ENCODE measurements at regions not wholly inside any gene's neighbourhood (a gene's known extent, or its start where the extent isn't known, plus 50 kb on each side); places are given as distances from the start of the nearest gene placed in this dataset.
"Not testable (repeated sequence)": the region's sequence is repeated elsewhere in the genome, so short reads cannot be mapped to it uniquely, and the experiment has no call there.

DNA sequence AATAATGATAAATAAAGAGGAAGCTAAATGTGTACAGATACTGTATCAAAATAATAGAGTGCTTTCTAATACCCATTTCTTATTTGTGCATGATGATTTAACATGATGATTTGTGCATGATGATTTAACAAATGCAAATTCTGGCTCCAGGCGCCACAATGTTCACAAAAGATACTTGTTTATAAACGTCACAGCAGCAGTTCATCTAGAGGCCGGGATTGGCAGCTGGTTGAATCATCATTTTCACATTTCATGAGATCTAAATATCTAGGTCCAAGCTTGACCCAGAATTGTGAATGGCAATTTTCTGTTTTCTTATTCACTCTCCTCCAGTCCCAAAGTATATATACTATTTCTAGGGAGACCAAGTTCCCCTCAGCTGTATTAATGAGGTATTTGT lies 322.0 kb downstream of the SUCLG1 start:
- no peak for DNase-seq (ENCODE audit: low read depth)

DNA sequence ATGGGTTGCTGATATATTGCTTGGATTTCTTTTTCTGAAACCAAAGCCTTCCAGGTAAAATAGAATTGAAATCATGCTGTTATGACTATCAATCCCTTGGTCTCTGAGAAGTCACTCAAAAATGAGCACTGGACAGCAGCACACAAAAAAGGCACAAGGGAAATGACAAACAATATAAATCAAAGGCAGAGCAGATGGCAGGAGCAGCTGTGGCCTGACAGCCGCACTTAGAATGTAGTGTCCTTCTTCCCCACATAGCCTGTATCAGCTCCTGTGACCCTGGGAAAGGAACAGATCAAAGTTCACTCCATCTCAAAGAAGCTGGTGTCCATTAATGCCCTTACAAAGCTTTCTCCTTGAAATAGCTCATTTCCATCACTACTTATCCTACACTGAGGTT lies 326.7 kb downstream of the SUCLG1 start:
- no peak for DNase-seq (ENCODE audit: low read depth)

DNA sequence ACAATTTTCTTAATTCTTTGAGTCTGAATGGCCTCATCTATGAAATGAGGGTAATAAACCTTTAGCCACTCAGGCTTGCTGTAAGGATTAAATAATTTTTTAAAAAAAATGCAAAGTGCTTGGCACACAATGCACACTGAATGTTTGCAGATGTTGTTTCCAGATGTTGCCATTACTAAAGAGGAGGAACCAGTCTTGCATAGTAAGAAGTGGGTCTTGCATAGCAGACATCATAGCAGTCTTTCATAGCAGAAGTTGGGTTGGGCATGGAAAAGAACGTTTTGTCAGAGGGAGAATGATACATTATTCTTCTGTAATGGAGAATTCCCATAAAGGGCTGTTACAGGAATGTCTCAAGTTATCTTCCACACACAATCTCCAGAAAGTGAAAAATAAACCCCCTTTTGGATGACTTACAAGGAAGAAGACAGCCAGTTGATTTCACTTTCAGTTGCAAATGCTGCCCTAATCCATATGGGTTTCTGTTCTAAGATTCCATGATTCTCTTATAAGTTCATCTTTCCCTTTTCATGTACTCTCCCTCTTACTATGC lies 327.7 kb downstream of the SUCLG1 start:
- DNase-seq (ENCODE audit: low read depth): no peak

DNA sequence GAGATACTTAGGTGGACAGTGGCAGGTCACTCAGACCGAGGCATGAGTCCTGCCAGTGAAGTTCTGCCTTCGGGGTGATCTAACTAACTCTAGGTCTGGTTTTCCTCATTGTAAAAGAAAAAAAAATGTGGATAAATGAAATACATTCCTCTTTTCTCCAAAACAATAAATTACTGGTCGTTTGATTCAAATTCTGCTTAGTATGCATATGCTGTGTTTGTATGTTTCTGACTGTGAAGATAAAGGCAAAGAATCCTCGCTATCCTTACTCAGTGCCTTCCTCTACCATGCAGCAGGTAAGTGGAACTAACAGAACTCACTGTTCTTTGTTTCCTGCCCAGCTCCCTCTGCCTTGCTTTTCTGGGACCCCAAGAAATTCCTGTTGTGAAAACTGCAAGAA lies 330.1 kb downstream of the SUCLG1 start:
- DNase-seq (ENCODE audit: low read depth): no peak

DNA sequence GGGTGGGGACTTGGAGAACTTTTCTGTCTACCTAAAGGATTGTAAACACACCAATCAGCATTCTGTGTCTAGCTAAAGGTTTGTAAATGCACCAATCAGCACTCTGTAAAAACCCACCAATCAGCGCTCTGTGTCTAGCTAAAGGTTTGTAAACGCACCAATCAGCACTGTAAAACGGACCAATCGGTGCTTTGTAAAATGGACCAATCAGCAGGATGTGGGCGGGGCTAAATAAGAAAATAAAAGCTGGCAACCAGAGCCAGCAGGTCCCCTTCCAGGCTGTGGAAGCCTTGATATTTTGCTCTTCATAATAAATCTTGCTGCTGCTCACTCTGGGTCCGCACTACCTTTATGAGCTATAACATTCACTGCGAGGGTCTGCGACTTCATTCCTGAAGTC lies 331.3 kb downstream of the SUCLG1 start:
- DNase-seq (ENCODE audit: low read depth): not testable (repeated sequence)

DNA sequence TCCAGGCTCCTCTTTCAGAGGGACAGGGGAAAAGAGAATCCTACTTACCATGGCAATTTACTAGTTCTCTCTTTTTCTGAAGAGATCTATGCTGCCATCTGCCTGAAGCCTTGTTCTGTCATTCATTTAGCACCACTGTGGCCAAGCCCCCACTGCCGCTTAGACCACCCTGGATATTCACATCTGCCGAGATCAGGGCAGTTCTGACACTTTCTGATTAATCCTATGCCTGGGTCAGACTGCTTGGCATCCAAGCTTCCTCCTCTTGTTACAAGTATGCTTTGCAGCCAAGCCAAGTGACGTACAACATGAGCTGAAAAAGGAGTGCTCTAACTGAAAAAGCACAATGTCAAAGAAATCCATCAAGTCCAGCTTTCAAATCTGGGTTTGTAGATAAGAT lies 332.6 kb downstream of the SUCLG1 start:
- no peak for DNase-seq (ENCODE audit: low read depth)

DNA sequence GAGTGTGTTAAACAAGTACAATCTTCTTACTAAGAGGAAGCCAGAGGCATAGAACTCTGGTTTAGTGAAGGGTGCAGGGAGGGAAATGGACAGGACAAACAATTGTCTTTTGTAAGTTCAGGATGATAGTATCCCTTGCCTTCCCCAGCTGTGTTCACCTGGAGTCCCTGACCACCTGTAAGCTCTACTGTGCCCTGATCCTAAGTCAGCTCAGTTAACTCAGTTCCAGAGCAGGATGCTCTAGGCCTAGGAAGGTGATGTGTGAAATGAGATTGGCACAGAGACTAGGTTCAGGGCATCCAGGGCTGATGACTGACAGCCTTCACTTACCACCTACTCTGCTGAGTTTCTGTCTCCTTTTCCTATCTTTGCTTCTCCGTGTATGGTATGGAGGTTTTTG lies 333.0 kb downstream of the SUCLG1 start:
- DNase-seq (ENCODE audit: low read depth): no peak

DNA sequence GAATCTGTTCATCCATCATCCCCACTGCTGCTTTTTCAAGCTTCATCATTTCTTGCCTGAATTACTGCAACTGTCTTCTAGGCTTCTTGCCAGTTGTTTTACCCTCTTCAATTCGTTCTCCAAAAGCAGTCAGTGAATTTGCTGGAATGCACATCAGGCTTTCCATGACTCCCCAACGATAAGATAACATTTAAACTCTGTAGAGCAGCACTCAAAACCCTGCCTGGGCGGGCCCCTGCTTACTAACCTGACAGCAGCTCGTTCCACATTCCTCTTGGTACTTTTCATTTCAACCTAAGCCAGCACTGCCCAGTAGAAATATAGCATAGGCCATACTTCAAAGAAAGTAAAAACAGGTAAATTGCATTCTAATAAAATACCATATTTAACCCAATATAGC lies 342.9 kb downstream of the SUCLG1 start:
- no peak for DNase-seq (ENCODE audit: low read depth)

DNA sequence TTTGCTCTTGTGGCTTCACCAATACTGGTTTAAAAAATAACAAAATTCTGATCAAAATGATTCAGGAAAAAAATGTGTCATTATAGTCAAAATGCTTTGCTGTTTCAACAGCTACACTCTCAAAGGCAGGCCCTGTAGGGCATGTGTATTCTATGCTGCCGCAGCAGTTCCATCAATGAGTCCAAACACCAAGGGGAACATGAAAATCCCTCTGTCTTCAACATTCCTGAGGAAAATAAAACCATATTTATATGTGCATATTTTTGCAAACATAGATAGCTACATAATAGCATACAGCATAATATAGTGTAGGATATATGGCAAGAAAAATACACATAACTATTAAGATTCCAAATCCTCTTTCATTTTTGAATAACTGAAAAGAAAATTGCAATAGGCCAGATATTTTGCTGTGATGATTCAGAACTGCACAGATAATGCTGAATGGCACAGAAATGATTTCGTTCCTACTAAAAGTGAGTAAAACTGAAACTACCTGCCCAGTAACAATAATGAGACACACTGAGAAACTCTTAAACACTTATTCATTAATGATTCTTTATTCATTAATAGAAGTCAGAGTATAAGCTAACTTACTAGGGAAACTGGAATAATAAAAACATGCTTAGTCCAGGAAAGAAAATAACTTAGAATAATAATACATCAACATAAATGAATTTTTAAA lies 343.8 kb downstream of the SUCLG1 start:
- no peak for DNase-seq (ENCODE audit: low read depth)

DNA sequence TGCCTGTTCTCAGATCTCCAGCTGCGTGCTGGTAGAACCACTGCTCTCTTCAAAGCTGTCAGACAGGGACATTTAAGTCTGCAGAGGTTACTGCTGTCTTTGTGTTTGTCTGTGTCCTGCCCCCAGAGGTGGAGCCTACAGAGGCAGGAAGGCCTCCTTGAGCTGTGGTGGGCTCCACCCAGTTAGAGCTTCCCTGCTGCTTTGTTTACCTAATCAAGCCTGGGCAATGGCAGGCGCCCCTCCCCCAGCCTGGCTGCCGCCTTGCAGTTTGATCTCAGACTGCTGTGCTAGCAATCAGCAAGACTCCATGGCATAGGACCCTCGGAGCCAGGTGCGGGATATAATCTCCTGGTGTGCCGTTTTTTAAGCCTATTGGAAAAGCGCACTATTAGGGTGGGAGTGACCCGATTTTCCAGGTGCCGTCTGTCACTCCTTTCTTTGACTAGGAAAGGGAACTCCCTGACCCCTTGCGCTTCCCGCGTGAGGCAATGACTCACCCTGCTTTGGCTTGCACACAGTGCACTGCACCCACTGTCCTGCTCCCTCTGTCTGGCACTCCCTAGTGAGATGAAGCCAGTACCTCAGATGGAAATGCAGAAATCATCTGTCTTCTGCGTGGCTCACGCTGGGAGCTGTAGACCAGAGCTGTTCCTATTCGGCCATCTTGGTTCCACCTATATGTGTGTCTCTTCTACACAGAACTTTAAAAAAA lies 355.1 kb downstream of the SUCLG1 start:
- DNase-seq (ENCODE audit: low read depth): not testable (repeated sequence)

DNA sequence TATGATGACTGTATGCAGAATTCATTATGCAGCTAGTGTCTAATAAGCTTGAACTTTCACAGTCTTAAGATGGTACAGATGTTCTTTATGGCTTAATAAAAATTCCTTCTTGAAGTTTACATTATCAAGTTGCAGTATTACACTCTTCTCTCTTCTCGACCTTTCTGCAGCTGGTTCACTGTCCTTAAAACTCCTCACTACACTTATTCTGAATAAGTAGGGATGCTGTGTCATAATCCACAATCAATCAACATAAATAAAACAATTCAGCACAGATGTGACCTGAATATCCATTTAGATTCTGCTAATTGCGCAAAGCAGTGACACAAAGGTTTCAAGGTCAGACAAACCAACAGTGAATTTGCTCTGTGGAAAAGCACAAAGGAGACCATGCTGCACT lies 356.8 kb downstream of the SUCLG1 start:
- no peak for DNase-seq (ENCODE audit: low read depth)

DNA sequence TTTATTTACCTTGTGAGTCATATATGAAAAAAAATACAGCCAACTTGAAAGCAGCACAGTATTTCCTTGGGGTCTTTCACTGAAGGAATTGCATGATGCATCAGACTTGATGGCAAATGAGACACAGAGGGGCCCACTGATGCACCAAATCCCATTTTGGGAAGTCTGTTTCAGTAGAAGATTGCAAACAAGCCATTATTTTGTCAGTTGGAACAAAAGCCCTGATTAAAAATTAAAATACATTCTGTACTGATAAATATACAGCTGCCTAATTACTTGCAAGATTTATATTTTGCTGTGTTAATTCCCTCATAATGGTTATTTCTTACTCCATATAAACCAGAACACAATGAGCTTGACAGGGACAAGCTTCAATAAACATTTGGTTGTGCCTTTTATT lies 370.4 kb downstream of the SUCLG1 start:
- no peak for DNase-seq (ENCODE audit: low read depth)

DNA sequence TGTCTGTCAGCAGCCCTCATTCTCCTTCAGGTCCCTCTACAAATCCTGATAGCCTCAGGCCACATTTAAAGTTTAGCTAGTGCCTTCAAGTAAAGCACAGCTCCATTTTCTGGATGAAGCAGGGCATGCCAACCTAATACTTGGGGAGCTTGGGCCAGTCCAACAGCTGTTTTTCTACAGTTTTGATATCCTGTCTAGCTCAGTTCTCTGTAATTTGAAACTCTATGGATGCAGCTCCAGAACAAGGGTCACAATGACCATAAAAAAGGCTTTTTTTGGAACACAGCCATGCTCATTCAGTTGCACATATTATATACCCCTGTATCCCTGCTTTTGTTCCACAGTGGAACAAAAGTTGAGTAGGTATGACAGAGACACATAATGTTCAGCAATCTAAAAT lies 373.5 kb downstream of the SUCLG1 start:
- DNase-seq (ENCODE audit: low read depth): no peak

DNA sequence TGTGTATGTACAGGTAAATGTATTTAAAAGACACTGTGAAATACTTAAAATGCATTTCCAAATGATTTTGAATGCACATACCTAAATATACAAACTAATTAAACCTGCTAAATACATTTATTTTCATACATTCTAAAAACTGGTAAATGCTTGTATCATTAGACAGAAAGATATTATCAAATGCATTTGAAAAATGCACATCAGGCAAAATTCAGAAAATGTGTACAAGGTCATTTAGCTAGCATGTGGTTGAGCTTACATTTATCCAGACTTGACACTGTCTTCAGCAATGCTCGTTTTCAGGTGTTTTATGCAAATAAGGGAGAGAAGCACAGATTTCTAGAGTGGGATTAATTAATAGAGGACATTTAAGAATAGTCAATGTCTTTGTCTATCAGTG lies 374.2 kb downstream of the SUCLG1 start:
- DNase-seq (ENCODE audit: low read depth): no peak

DNA sequence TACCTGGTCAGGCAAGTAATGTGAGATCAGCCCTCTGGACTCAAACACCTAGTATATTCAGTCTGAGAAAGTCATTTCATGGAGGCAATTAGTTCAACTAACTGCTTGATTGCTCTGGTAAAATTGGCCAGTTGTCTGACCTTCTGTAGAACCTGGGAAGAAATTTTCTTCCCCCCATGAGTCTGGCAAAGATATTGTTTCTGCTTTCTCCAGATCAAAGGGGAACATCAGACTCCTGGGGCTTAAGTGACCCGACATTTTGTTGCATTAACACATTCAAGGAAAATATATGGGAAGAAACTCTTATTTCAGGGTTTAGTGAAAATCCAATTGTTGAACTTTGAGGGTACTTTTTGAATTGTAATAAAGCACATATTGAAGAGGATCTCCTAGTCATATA lies 375.1 kb downstream of the SUCLG1 start:
- DNase-seq (ENCODE audit: low read depth): no peak

DNA sequence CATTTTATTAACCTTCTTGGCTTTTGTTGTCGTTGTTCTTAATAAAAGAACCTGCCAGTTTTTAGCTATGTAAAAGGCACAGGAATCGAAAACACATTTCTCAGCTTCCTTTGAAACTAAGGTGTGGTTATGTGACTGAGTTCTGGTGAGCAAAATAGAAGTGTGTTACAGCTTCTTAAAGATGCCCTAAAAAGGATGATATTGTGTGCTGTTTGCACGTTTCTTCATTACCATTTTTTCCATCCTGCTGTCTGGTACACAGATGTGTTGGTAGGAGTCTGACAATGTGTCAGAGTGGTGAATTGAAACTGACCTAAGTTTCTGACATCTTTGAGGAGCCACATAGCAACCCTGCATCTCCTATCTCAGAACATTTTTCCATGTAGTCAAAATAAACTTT lies 380.6 kb downstream of the SUCLG1 start:
- DNase-seq (ENCODE audit: low read depth): no peak

DNA sequence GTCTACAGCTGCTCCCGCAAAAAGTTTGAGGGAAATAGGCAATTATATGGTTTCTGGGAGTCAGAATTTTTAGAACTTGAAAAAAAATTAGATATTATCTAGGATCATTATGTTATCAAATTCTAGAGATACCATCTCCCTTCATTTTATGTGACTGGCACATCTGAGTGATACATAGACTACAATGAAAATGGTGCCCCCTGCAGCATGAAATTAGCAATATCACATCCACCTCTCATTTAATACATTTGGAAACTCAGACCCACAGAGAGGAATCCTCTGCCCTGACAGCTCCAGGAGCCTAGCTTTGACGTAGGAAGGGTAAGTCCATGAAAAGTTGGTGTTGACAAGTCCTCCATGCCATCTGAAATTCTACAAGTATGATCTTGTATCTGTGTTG lies 381.6 kb downstream of the SUCLG1 start:
- DNase-seq (ENCODE audit: low read depth): no peak

DNA sequence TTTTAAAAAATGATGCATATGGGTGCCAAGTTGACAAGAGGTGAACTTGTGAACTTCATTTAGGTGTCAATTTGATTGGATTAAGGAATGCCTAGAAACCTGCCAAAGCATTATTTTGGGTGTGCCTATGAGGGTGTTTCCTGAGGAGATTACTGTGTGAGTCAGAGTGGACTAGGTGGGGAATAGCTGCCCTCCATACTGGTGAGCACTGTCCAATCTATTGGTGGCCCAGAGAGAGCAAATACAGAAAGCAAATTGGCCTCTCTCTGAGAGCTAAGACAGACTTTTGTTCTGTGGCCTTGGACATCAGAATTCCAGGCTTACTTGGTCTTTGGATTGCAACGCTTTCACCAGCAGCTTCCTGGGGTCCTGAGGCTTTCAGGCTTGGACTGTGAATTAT lies 388.0 kb downstream of the SUCLG1 start:
- DNase-seq (ENCODE audit: low read depth): no peak

DNA sequence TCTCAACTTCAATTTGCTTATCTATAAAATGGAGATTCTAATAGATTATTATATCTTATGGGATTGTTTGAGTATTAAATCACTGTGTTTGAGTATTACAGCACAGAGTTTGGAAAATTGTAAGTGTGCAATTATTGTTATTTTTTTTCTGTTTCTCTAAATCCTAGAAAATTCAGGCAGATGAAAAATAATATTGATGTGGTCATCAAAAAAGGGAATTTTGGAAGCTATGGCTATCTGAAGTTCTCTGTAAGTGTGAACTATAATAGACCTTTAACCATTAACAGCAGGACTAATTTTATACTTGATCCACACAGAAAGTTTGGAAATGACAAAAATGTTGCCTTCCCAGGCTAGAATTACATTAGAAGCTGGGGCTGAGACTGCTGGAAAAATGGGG lies 393.2 kb downstream of the SUCLG1 start:
- DNase-seq (ENCODE audit: low read depth): no peak

DNA sequence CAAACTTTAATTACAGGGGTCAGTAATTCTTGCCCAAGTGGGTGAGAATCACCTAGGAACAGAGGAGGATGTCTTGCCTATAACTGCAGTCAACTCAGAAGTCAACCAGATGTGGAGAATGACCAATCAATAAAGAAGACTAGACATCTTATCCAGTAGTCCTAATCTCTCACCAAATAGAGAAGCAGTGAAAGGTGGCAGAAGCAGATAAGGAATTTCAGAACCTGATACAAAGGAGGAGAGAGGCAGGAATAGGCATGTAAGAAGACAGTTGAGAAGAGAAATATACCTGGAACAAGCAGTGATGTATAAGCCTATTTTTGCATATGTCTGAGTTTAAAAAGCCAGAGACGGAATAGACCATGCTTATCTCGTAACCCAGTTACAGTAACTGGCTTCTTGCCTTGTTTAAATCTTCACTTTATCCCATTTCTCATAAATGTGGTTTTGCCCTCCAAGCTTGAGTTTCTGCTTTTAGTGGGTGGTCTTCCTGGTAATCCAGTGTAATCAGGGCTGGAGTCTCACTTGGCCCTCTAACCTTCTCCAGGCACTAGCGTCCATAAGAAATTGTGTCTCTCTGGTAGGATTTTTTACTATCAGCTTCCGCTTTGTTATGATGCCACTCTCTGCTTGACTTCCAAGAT lies 401.0 kb downstream of the SUCLG1 start:
- no peak for DNase-seq (ENCODE audit: low read depth)

DNA sequence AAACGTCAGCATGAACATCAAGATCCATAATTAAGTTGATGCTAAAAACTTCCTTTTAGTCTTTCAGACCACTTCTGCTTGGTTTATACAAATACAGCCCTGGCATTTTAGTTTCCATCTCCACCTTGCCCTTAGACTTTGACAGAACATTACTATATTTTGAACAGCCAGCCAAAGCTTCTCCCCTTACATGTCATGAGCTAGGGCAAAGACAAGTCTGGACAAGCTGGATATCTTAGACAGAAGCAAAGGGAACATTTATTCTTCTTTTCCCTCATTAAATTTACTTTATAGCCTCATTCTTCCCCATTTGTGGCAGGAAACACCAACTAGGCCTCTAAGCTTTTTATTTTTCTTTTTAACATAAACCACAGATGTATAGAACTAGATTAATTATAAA lies 403.3 kb downstream of the SUCLG1 start:
- no peak for DNase-seq (ENCODE audit: low read depth)

DNA sequence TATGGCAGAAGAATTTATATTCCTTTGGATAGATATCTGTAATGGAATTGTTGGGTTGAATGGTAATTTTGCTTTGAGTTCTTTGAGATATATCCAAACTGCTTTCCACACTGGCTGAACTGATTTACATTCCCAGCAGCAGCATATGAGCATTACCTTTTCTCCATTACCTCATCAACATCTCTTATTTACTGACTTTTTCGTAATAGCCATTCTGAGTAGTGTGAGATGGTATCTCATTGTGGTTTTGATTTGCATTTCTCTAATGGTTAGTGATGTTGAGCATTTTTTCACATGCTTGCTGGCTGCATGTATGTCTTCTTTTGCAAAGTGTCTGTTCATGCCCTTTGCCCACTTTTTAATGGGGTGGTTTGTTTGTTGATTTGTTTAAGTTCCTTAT lies 404.5 kb downstream of the SUCLG1 start:
- DNase-seq (ENCODE audit: low read depth): not testable (repeated sequence)

DNA sequence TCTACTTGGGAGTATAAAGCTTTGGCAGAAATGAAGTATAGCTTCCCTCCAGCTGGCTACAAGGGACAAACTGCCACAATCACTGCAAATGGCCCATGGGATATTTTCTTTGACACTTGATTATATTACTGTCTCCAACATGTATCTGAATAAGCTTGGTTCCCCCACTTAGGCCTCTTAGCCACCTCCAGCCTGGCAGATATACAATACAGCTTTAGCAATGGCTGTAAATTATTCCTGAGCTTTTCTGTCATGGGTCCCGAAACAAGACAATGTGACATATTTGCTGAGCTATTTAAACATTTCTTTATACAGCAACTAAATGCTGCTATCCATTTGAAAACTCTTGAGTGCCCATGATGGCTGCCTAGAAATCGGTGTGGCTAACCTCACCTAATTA lies 406.2 kb downstream of the SUCLG1 start:
- DNase-seq (ENCODE audit: low read depth): no peak
